ENCODE measurements at regions not wholly inside any gene's neighbourhood (a gene's known extent, or its start where the extent isn't known, plus 50 kb on each side); places are given as distances from the start of the nearest gene placed in this dataset.

DNA sequence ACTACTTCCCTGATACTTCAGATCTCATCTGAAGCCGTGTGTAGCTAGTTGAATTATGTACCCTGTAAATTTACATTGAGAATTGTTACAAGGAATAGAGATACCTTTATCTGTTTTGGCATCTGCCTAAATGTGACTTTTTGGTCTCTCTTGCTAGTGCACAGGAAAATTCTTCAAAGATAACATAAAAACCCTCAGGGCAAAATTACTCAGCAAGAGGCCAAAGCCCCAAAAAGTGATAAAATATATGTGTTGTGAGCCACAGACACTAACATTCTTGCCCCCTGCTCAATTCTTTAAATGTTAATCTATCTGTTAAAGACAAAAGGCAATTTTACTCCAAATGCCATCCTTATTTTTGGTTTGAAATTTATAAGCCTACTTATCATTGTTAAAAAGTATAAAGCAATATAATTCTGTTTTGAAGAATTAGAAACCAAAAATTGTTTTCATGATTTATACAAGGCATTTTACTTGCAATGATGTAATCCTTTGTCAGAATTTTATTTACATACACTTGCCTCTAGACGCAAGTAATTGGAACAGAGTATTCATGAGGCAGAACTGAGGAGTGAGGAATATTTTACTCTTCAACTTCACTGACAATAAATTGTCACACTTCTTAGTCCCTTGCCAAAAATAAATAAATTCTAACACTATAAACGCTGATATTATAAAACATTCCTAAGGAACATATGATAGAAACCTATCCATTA is 186.2 kb downstream of the EPM2A start:
- Mint-ChIP-seq H3K27me3 (ENCODE audit: low read depth) (peaks cover 62% of the 10 kb centered on the region), H3K4me1 (peaks cover 7% of the 10 kb centered on the region), H3K27ac (no peak overlapping the region), H3K36me3 (no peaks in the 10 kb centered on the region), H3K4me3 (no peak overlapping the region), H3K9me3 (peaks cover 6% of the 10 kb centered on the region)
- ChIA-PET POLR2A (no interaction called here), CTCF (no interaction called here)
- TF ChIP-seq, protein P1, sequence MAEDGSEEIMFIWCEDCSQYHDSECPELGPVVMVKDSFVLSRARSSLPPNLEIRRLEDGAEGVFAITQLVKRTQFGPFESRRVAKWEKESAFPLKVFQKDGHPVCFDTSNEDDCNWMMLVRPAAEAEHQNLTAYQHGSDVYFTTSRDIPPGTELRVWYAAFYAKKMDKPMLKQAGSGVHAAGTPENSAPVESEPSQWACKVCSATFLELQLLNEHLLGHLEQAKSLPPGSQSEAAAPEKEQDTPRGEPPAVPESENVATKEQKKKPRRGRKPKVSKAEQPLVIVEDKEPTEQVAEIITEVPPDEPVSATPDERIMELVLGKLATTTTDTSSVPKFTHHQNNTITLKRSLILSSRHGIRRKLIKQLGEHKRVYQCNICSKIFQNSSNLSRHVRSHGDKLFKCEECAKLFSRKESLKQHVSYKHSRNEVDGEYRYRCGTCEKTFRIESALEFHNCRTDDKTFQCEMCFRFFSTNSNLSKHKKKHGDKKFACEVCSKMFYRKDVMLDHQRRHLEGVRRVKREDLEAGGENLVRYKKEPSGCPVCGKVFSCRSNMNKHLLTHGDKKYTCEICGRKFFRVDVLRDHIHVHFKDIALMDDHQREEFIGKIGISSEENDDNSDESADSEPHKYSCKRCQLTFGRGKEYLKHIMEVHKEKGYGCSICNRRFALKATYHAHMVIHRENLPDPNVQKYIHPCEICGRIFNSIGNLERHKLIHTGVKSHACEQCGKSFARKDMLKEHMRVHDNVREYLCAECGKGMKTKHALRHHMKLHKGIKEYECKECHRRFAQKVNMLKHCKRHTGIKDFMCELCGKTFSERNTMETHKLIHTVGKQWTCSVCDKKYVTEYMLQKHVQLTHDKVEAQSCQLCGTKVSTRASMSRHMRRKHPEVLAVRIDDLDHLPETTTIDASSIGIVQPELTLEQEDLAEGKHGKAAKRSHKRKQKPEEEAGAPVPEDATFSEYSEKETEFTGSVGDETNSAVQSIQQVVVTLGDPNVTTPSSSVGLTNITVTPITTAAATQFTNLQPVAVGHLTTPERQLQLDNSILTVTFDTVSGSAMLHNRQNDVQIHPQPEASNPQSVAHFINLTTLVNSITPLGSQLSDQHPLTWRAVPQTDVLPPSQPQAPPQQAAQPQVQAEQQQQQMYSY (CRISPR knock-in tag; IDR thresholded peaks at IDR 0.05), result no peak
- TF ChIP-seq MYBL2 (CRISPR knock-in tag; IDR thresholded peaks at IDR 0.05), result no peak
- TF ChIP-seq PRRX2 (CRISPR knock-in tag; IDR thresholded peaks at IDR 0.05), result no peak
- TF ChIP-seq, protein P2, sequence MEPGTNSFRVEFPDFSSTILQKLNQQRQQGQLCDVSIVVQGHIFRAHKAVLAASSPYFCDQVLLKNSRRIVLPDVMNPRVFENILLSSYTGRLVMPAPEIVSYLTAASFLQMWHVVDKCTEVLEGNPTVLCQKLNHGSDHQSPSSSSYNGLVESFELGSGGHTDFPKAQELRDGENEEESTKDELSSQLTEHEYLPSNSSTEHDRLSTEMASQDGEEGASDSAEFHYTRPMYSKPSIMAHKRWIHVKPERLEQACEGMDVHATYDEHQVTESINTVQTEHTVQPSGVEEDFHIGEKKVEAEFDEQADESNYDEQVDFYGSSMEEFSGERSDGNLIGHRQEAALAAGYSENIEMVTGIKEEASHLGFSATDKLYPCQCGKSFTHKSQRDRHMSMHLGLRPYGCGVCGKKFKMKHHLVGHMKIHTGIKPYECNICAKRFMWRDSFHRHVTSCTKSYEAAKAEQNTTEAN (CRISPR knock-in tag; IDR thresholded peaks at IDR 0.05), result no peak
- DNase-seq (ENCODE audit: low spot score) (no peak), ATAC-seq (no peak)

DNA sequence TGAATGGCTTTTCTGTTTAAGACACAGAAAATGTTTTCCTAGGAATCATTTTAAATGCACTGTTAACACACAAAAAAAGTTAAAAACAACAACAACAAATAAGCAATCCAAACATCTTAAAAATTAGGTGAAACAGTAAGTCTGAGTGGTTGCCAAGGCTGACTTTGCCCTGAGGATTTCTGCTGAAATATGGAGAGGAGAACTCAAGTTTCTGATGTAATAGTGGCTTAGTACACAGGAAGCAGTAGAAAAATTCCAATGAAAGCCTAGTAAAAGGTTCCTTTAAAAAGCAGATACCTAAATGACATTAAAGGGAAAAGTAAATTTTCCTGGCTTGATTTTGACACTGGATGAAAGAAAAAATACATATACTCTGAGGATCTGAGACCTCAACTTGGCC is 184.2 kb downstream of the EPM2A start:
- H3K4me3 Mint-ChIP-seq, result no peak overlapping the region
- ChIA-PET POLR2A (no interaction called here), CTCF (no interaction called here)
- H3K9me3 Mint-ChIP-seq, result peaks cover 6% of the 10 kb centered on the region
- peaks cover 9% of the 10 kb centered on the region for H3K4me1 Mint-ChIP-seq
- H3K36me3 Mint-ChIP-seq, result no peaks in the 10 kb centered on the region
- TF ChIP-seq ZBTB21 (CRISPR knock-in tag; IDR thresholded peaks at IDR 0.05; ENCODE audit: borderline replicate concordance) (no peak), TP53 (CRISPR knock-in tag; IDR thresholded peaks at IDR 0.05) (no peak), ATF1 (CRISPR knock-in tag; IDR thresholded peaks at IDR 0.05) (no peak)
- TF ChIP-seq, protein P2 (CRISPR knock-in tag; IDR thresholded peaks at IDR 0.05), result no peak
- TF ChIP-seq, protein P3, sequence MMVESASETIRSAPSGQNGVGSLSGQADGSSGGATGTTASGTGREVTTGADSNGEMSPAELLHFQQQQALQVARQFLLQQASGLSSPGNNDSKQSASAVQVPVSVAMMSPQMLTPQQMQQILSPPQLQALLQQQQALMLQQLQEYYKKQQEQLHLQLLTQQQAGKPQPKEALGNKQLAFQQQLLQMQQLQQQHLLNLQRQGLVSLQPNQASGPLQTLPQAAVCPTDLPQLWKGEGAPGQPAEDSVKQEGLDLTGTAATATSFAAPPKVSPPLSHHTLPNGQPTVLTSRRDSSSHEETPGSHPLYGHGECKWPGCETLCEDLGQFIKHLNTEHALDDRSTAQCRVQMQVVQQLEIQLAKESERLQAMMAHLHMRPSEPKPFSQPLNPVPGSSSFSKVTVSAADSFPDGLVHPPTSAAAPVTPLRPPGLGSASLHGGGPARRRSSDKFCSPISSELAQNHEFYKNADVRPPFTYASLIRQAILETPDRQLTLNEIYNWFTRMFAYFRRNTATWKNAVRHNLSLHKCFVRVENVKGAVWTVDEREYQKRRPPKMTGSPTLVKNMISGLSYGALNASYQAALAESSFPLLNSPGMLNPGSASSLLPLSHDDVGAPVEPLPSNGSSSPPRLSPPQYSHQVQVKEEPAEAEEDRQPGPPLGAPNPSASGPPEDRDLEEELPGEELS (CRISPR knock-in tag; IDR thresholded peaks at IDR 0.05), result no peak
- TF ChIP-seq, protein P4, sequence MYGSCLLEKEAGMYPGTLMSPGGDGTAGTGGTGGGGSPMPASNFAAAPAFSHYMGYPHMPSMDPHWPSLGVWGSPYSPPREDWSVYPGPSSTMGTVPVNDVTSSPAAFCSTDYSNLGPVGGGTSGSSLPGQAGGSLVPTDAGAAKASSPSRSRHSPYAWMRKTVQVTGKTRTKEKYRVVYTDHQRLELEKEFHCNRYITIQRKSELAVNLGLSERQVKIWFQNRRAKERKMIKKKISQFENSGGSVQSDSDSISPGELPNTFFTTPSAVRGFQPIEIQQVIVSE (CRISPR knock-in tag; IDR thresholded peaks at IDR 0.05; ENCODE audit: borderline replicate concordance), result no peak
- TF ChIP-seq, protein P5, sequence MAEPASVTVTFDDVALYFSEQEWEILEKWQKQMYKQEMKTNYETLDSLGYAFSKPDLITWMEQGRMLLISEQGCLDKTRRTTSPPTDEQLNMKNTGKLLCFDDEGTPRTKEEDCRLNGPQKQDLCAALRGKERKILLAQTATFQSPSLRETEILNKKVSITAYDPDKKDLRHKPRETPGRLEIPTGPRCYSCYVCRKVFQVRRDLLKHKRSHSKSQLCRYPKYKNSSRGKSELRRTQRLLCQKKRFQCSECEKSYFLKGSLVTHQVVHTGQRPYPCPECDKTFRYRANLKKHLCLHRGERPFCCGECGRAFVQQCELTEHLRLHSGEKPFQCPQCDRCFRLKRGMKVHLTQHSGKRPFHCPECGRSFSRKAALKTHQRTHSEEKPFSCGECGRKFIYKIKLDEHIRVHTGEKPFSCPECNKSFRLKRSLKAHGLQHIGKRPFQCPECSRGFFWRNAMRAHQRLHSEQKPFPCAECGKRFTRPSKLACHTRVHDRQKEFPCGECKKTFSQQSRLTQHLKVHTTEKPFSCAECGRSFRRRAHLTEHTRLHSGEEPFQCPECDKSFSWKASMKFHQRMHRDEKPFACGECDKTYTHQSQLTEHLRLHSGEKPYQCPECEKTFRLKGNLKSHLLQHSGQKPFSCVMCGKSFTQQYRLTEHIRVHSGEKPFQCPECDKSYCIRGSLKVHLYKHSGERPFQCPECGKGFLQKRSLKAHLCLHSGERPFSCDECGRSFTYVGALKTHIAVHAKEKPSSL (CRISPR knock-in tag; conservative IDR thresholded peaks at IDR 0.05), result no peak
- no peak overlapping the region for H3K27ac Mint-ChIP-seq
- H3K27me3 Mint-ChIP-seq (ENCODE audit: low read depth), result peaks cover 41% of the 10 kb centered on the region
- DNase-seq (ENCODE audit: low spot score) (no peak), ATAC-seq (no peak)

All from WTC11 (cell line).